NT2/D1 (cell line): ENCODE measurements at regions not wholly inside any gene's neighbourhood (a gene's known extent, or its start where the extent isn't known, plus 50 kb on each side); places are given as distances from the start of the nearest gene placed in this dataset.

Source experiments
- SUZ12 ChIP-seq: IDR thresholded peaks from 2 replicates; pipeline ENCODE4 v1.6.1; 2011; ENCODE audit not compliant: insufficient read length, insufficient read depth; ENCODE audit errors: extremely low read depth
- ZNF274 ChIP-seq: IDR thresholded peaks from 2 replicates; pipeline ENCODE4 v1.6.1; 2011; ENCODE audit warnings: mild to moderate bottlenecking, low read depth, low read length

DNA sequence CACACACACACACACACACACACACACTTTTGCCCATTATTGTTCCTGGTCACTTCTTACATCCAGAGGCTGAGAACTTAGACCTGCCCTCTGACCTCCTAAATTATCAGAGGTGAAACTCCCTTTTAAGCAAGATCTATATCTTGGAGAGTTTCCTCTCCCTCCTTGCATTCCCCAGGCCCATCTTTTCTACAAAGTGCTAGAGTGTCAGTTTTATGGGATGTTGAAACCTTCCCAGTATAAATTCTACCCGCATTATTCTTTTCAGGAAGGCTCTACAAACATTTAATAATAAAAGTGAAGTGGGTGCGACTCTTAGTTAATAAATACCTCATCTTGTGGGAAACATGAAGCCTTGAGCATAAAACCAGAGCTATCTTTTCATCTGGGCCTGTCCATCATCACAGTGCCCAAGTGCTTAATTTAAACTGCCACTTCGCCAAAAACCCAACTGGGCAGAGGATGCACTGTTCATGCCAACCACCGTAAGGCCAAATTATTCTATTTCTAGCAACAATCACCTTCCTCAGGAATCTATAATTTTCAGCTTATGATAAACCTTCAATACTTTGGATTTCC is 458.2 kb upstream of the RUNX1 start:
- no peak for TF ChIP-seq ZNF274
- no peak for TF ChIP-seq SUZ12
